Keratinocyte (primary cell): ENCODE measurements at regions not wholly inside any gene's neighbourhood (a gene's known extent, or its start where the extent isn't known, plus 50 kb on each side); places are given as distances from the start of the nearest gene placed in this dataset.

Source experiments
- CTCF ChIP-seq, 3 experiments: IDR thresholded peaks in 1 of 3; conservative IDR thresholded peaks in 1 of 3; optimal IDR thresholded peaks in 1 of 3; 2 replicates in 2 of 3; 3 replicates in 1 of 3; pipeline versions ENCODE3 to v1.5.1; 2011; ENCODE audit warnings: low read length in 3 of 3, mild to moderate bottlenecking in 3 of 3, moderate library complexity in 2 of 3, control low read depth in 1 of 3, inconsistent platforms in 1 of 3; ENCODE audit not compliant: insufficient read depth in 2 of 3; ENCODE audit errors: extremely low read depth in 1 of 3
- EZH2 ChIP-seq: IDR thresholded peaks from one replicate; pipeline ENCODE4 v1.6.1; 2012; ENCODE audit warnings: inconsistent platforms, mild to moderate bottlenecking, low read length, moderate library complexity

GRCh38 chr16:66240088-66240487, 126.4 kb upstream of the CDH5 start:
- no peak for TF ChIP-seq CTCF (optimal IDR thresholded peaks at IDR 0.05 in 1 of 3, IDR thresholded peaks at IDR 0.05 in 1 of 3, conservative IDR thresholded peaks at IDR 0.05 in 1 of 3; ENCODE audit: extremely low read depth in 1 of 3, insufficient read depth in 2 of 3, low read length in 3 of 3)
- no peak for TF ChIP-seq EZH2
